Activated gamma-delta T cell (primary cell): ENCODE measurements at regions not wholly inside any gene's neighbourhood (a gene's known extent, or its start where the extent isn't known, plus 50 kb on each side); places are given as distances from the start of the nearest gene placed in this dataset.

Source experiments
- DNase-seq: peaks from one replicate; lab custom pipeline; 2025; lab: John Stamatoyannopoulos, UW

- no peak for DNase-seq
These were observed 349.3 kb upstream of the THRB start for GRCh38 chr3:24843955-24844354.

DNA sequence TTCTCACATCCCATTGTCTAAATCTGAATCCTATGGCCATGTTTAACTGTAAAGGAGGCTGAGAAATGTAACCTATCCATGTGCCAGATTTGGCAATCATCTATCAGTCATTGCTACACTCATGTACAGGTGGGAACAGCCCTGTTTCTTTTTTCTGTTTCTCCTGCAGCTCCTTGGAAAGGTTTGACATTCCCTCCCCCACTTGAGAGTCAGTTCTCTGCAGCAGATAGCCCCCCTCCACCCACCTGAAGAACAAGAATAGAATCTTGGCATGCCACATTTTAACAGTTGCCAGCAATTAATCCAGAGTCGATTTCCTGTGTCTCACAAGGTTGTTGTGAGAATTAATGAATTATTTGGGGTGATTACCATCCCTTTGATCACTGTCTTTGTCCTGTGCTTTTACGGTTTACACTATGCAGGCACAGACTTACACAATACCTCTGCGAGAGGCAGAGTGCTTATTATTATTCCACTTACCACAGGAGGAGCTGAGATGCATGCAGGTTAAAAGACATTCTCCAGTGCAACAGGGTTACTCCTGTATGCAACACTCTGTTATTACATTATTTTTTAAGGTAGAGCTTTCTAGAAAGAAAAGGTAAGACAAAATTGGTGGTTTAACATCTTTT lies 351.0 kb upstream of the THRB start:
- no peak for DNase-seq

DNA sequence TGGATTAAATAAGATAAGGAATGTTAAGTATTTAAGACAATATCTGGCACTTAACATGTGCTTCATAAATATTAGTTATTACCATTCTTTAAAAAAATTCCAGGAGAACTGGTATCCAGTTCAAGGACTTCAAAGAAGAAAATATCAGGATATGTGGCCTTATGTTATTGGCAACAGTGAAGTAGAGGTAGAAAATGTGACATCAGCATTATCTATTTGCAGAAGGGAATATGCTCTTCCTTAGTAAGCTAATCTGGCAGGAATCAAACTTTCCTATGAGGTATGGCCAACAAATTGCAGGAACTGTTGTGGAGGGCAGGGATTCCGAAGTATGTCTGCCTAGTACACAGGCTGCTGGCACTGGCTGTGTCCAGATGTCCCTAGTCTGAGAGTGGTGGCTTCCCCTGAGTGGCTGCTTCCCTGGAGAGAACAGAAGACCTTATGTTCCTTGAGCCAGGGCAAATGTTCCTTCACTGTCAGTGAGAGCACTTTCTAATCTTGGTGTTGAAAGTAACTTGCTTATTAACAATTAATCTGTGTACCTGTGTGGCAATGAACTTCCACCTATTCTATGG lies 351.7 kb upstream of the THRB start:
- DNase-seq = no peak

DNA sequence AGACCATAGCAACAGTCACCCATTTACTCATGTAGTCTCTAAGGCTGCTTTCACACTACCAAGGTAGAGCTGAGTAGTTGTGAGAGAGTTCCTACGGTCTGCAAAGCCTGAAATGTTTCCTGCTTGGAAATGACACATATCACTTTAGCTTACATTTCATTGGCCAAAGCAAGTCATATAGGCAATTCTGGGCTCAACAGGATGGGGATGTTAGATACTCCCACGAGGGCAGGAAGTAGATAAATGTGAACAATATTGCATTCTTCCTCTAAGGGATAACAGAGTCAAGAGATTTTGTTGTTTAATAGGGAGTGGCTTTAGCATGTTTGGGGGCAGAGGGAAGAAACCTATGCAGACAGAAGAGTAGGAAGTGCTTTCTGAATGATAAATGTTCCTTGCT lies 355.6 kb upstream of the THRB start:
- DNase-seq = no peak

GRCh38 chr3:24853685-24854490 lies 359.2 kb upstream of the THRB start:
- no peak for DNase-seq

- no peak for DNase-seq
These were observed 360.1 kb upstream of the THRB start for GRCh38 chr3:24854748-24855147.

- no peak for DNase-seq
These were observed 363.3 kb upstream of the THRB start for GRCh38 chr3:24857945-24858344.

DNA sequence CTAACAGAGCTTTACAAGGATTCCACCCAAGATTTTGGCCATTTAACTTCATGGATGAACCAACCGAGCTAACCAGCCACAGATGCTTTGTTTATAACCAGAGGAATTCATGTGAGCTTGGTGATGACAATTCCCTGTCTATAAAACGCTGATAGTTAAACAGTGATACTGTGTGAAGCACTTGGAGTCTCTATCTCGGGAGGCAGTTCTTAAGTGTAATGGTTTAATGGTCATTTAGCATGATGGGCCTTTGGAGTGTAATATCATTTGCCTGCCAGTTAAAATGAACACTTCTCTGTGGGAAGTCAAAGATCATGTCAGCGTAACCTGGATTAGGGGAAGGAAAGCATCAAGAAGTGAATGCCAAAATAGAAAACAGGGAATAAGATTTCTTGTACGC lies 368.6 kb upstream of the THRB start:
- DNase-seq = no peak

DNA sequence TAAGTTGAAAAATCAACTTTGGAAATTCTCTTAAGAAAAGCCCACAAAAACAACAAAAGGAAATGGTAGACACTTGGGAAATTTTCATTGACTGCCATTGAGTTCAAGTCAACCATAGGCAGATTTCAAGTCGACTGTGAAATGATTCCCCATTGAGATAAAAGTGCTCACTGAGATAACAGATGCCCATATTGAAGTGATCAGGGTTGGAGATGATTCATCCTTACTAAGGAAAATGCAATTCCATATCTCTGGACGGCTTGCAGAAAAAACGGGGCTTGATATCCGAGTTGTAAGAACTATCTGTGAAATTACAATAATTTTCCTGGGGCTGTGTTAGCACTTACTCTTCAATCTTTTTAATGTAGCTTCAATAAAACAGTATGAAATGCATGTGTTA lies 373.1 kb upstream of the THRB start:
- DNase-seq = no peak

GRCh38 chr3:24881239-24881638 lies 386.6 kb upstream of the THRB start:
- DNase-seq = no peak

GRCh38 chr3:24886501-24886900 lies 391.9 kb upstream of the THRB start:
- DNase-seq = no peak

- no peak for DNase-seq
These were observed 395.4 kb upstream of the THRB start for GRCh38 chr3:24890012-24890411.

DNA sequence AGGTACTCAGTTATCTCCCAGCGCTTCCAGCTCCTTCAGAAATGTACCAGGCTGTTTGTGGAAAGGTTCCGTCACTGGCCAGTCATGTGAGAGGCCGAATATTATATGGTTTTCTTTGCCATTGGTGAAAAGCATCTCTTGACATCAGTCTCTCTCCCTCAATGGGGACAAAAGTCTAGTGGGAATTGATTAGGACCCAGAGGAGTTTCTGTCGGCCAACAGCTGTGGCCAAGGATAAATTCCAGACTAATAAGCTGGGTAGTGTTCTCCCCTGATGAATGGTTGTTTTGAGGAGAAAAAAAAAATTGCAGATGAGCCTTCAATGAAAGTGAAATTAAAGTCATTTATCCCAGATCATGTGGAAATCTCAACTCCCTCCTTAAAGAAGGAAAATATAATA lies 404.7 kb upstream of the THRB start:
- no peak for DNase-seq

GRCh38 chr3:24899901-24900603 lies 405.4 kb upstream of the THRB start:
- DNase-seq = no peak

DNA sequence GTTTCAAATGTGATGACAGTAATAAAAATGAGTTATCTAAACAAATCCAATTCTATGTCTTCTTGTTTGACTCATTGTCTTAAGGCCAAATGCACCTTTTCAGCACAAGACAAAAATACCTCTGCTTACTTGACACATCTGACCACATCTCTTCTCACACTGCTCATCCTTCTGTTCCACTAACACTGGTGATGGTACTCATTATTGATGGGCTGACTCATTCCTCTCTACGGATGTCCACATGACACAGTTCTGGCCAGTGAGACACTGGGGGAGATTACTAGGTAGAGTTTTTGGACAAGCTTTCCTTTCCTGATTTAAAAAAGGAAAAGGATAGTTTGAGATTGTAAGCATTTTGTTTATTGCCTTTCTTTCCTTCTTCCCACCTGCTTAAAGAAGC lies 410.6 kb upstream of the THRB start:
- DNase-seq = no peak

- DNase-seq = no peak
These were observed 412.5 kb upstream of the THRB start for GRCh38 chr3:24907106-24907505.

GRCh38 chr3:24911076-24911475 lies 416.4 kb upstream of the THRB start:
- no peak for DNase-seq

DNA sequence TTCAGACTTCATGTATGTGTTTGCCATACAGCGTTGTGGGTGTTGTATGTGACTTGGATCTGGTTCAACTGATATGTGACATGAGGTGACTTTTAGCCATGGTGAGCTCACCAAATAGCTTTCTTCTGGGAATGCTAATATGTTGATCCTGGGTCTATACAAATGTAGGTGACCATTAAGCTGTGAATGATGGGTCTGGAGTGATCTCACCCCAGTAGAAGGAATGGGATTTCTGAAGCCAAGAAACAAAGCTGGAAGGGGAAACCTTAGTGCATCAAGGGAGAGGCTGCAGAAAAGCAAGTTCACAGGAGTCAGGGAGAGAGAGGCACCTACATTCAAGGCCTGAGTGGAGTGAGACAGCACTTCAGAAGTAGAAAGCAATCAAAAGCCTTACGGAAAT lies 421.0 kb upstream of the THRB start:
- no peak for DNase-seq

DNA sequence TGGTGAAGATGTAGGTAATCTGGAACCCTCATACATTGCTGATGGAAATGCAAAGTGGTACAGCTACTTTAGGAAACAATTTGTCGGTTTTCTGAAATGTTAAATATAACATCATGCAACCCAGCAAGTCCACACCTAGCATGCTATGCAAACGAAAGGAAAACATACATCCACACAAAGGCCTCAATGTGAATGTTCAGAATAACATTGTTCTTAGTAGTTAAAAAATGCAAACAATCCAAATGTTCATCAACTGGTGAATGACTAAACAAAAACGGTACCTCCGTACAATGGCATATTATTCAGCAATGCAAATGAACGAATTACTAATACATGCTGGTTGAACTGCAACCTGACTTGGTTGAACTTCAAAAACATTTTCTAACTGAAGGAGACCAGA lies 423.3 kb upstream of the THRB start:
- no peak for DNase-seq

DNA sequence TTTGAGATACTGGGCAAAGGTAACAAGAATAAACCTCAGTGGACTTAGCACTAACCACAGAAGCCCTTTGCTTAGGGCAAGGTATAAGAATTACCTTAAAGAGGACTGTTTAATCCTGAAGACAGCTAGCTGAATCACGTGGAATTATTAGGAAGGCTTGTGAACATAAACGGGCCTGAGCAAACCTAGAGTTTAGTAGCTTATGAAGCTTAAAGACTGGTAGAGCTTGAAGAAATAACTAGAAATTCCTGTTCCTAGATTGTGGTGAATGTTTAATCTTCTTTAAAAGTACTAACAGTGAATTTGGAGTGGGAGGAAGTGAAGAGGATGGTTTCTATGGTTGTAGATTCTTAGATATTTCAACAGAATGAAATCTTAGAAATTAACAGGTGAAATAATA lies 428.9 kb upstream of the THRB start:
- DNase-seq = no peak

- no peak for DNase-seq
These were observed 434.9 kb upstream of the THRB start for GRCh38 chr3:24929521-24929920.

DNA sequence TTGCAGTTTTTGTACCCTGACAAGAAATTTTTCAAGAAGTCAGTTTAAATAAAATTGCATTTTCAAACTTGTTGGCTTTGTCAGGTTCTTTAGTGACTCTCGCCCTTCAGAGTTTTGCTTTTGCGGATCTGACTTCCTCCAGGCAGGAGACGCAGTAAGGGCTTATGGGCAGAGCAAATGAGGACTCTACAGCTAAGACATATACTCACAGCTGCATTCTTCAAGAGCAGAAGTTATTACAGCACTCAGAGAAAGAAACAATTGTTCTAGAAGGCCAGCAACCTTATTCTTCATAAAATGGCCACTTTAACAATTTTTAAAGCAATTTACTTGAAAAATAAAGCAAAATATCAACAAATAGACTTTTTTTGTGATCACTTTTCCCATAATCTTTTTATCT lies 438.8 kb upstream of the THRB start:
- no peak for DNase-seq

- no peak for DNase-seq
These were observed 441.9 kb upstream of the THRB start for GRCh38 chr3:24936574-24936973.
